SK-N-MC (cell line): ENCODE measurements at regions not wholly inside any gene's neighbourhood (a gene's known extent, or its start where the extent isn't known, plus 50 kb on each side); places are given as distances from the start of the nearest gene placed in this dataset.

ENCODE experiments used
- EZH2 ChIP-seq: fragments of 200-600 bp; sonication (generic); IDR thresholded peaks from one replicate; pipeline ENCODE4 v1.6.1; 2017; ENCODE audit warnings: antibody characterized with exemption
- POLR2AphosphoS5 ChIP-seq: IDR thresholded peaks from 2 replicates; pipeline ENCODE4 v1.6.1; 2012; ENCODE audit warnings: mild to moderate bottlenecking, low read depth, low read length, borderline replicate concordance

- TF ChIP-seq EZH2 (no peak), POLR2AphosphoS5 (no peak)
These were observed 360.9 kb downstream of the ADGRD1 start for GRCh38 chr12:131314524-131315090.
